Mammary epithelial cell (primary cell): ENCODE measurements at regions not wholly inside any gene's neighbourhood (a gene's known extent, or its start where the extent isn't known, plus 50 kb on each side); places are given as distances from the start of the nearest gene placed in this dataset.

ENCODE experiments used
- EZH2 ChIP-seq: IDR thresholded peaks from 2 replicates; pipeline ENCODE4 v1.6.1; 2012; ENCODE audit warnings: low read length, inconsistent platforms, borderline replicate concordance
- TF ChIP-seq, protein P1 (sequence below), 2 donors: IDR thresholded peaks in 1 of 2; conservative IDR thresholded peaks in 1 of 2; 2 replicates each; pipeline ENCODE4 v1.5.1; 2011 to 2012; ENCODE audit warnings: inconsistent platforms in 2 of 2, low read length in 2 of 2, mild to moderate bottlenecking in 2 of 2, control low read depth in 1 of 2, low read depth in 1 of 2; ENCODE audit not compliant: insufficient read depth in 1 of 2; ENCODE audit errors: extremely low read depth in 1 of 2

DNA sequence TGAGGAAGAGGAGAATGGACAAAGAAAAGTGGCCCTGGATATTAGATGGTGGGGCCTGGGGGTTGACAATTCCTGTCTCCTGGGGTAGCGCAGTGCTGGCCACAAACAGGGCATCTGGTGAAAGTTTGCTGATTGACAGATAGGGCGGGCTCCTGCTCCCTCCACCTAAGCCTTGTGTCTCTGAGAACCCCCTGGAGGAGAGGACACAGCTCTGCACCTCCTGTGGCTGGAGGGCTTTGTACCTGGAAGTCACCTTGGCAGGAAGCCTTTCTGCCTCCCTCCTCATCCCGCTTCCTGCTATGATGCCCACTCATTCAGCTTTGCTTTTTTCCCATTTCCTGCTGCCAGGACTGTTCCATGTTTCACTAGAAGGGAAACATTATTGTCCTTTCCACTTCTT lies 72.4 kb downstream of the RHOB start:
- TF ChIP-seq, protein P1, sequence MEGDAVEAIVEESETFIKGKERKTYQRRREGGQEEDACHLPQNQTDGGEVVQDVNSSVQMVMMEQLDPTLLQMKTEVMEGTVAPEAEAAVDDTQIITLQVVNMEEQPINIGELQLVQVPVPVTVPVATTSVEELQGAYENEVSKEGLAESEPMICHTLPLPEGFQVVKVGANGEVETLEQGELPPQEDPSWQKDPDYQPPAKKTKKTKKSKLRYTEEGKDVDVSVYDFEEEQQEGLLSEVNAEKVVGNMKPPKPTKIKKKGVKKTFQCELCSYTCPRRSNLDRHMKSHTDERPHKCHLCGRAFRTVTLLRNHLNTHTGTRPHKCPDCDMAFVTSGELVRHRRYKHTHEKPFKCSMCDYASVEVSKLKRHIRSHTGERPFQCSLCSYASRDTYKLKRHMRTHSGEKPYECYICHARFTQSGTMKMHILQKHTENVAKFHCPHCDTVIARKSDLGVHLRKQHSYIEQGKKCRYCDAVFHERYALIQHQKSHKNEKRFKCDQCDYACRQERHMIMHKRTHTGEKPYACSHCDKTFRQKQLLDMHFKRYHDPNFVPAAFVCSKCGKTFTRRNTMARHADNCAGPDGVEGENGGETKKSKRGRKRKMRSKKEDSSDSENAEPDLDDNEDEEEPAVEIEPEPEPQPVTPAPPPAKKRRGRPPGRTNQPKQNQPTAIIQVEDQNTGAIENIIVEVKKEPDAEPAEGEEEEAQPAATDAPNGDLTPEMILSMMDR (conservative IDR thresholded peaks at IDR 0.05 in 1 of 2, IDR thresholded peaks at IDR 0.05 in 1 of 2; ENCODE audit: extremely low read depth in 1 of 2, insufficient read depth in 1 of 2, low read depth in 1 of 2, low read length in 2 of 2): no peak
- TF ChIP-seq EZH2: no peak
